ENCODE measurements at regions not wholly inside any gene's neighbourhood (a gene's known extent, or its start where the extent isn't known, plus 50 kb on each side); places are given as distances from the start of the nearest gene placed in this dataset.
"Not testable (repeated sequence)": the region's sequence is repeated elsewhere in the genome, so short reads cannot be mapped to it uniquely, and the experiment has no call there.

- TF ChIP-seq EZH2phosphoT487 (IDR thresholded peaks at IDR 0.05; ENCODE audit: borderline replicate concordance, low read length) = no peak
- no peaks in the 10 kb centered on the region for H3F3A ChIP-seq (ENCODE audit: low read length, unreplicated experiment)
- H3K27ac ChIP-seq (ENCODE audit: low read length) = no peak overlapping the region
- no peak overlapping the region for H2AFZ ChIP-seq (ENCODE audit: low read length)
- DNase-seq (no peak), ATAC-seq (no peak)
- BruUV-seq (replicated peaks) = no TSS peak
- ChIA-PET CTCF (no interaction called here), POLR2A (ENCODE audit: unreplicated experiment) (no interaction called here)
- no peak overlapping the region for H3K4me2 ChIP-seq (ENCODE audit: low read length)
- no peak overlapping the region for H3K4me3 ChIP-seq (ENCODE audit: low read length)
- no peaks in the 10 kb centered on the region for H3K36me3 ChIP-seq (ENCODE audit: low read depth, low read length)
- no peaks in the 10 kb centered on the region for H3K4me1 ChIP-seq (ENCODE audit: insufficient read depth, low read length)
- H3K9me2 ChIP-seq (replicated peaks; ENCODE audit: low read length) = no peaks in the 10 kb centered on the region
- H3K79me2 ChIP-seq (ENCODE audit: low read length) = no peaks in the 10 kb centered on the region
- no peaks in the 10 kb centered on the region for H3K9me3 ChIP-seq (ENCODE audit: low read length)
- H4K20me1 ChIP-seq (ENCODE audit: low read length) = no peaks in the 10 kb centered on the region
- intact Hi-C loops (cut with micrococcal nuclease) = no loop called here
- H3K27me3 ChIP-seq (ENCODE audit: low read length) = no peaks in the 10 kb centered on the region
- no peak overlapping the region for H3K9ac ChIP-seq (ENCODE audit: low read length)
Measured at GRCh38 chr13:69617587-69617986, 490.0 kb upstream of the ATXN8OS start.

- Histone ChIP-seq H3K27me3 (ENCODE audit: low read length) (no peaks in the 10 kb centered on the region), H3K36me3 (ENCODE audit: low read depth, low read length) (no peaks in the 10 kb centered on the region), H3K27ac (ENCODE audit: low read length) (no peak overlapping the region), H4K20me1 (ENCODE audit: low read length) (no peaks in the 10 kb centered on the region), H3F3A (ENCODE audit: low read length, unreplicated experiment) (no peaks in the 10 kb centered on the region), H3K79me2 (ENCODE audit: low read length) (no peaks in the 10 kb centered on the region), H3K4me3 (ENCODE audit: low read length) (no peak overlapping the region), H3K4me2 (ENCODE audit: low read length) (no peak overlapping the region), H3K9me2 (replicated peaks; ENCODE audit: low read length) (no peaks in the 10 kb centered on the region), H3K4me1 (ENCODE audit: insufficient read depth, low read length) (no peaks in the 10 kb centered on the region), H3K9ac (ENCODE audit: low read length) (no peak overlapping the region), H3K9me3 (ENCODE audit: low read length) (no peaks in the 10 kb centered on the region), H2AFZ (ENCODE audit: low read length) (no peak overlapping the region)
- POLR2A ChIA-PET (ENCODE audit: unreplicated experiment) = no interaction called here
- DNase-seq (no peak), ATAC-seq (no peak)
- intact Hi-C loops (cut with micrococcal nuclease) = no loop called here
- BruUV-seq (replicated peaks) = no TSS peak
- no peak for TF ChIP-seq EZH2phosphoT487 (IDR thresholded peaks at IDR 0.05; ENCODE audit: borderline replicate concordance, low read length)
- TF ChIP-seq EZH2 (IDR thresholded peaks at IDR 0.05; ENCODE audit: low read length, unreplicated experiment) = no peak
- no peak for TF ChIP-seq CTCF (conservative IDR thresholded peaks at IDR 0.05; ENCODE audit: low read depth, low read length)
- CTCF ChIA-PET = no interaction called here
Measured at GRCh38 chr13:69616396-69616795, 491.2 kb upstream of the ATXN8OS start.

GRCh38 chr13:69615055-69615454, 492.6 kb upstream of the ATXN8OS start:
- H3K9me3 ChIP-seq (ENCODE audit: low read length); ATAC-seq; BruUV-seq (replicated peaks); H3F3A ChIP-seq (ENCODE audit: low read length, unreplicated experiment); POLR2A ChIA-PET (ENCODE audit: unreplicated experiment); H3K27ac ChIP-seq (ENCODE audit: low read length); H3K27me3 ChIP-seq (ENCODE audit: low read length); H3K9me2 ChIP-seq (replicated peaks; ENCODE audit: low read length); H3K4me1 ChIP-seq (ENCODE audit: insufficient read depth, low read length); H2AFZ ChIP-seq (ENCODE audit: low read length); H4K20me1 ChIP-seq (ENCODE audit: low read length); H3K79me2 ChIP-seq (ENCODE audit: low read length); CTCF ChIA-PET; H3K4me3 ChIP-seq (ENCODE audit: low read length); H3K36me3 ChIP-seq (ENCODE audit: low read depth, low read length); DNase-seq; H3K4me2 ChIP-seq (ENCODE audit: low read length); intact Hi-C loops (cut with micrococcal nuclease); H3K9ac ChIP-seq (ENCODE audit: low read length): not testable (repeated sequence)

GRCh38 chr13:69604698-69605097, 502.9 kb upstream of the ATXN8OS start:
- Histone ChIP-seq H3K79me2 (ENCODE audit: low read length) (no peaks in the 10 kb centered on the region), H4K20me1 (ENCODE audit: low read length) (no peaks in the 10 kb centered on the region), H3K4me3 (ENCODE audit: low read length) (no peak overlapping the region), H3K4me1 (ENCODE audit: insufficient read depth, low read length) (no peaks in the 10 kb centered on the region), H3K27me3 (ENCODE audit: low read length) (no peaks in the 10 kb centered on the region), H3K4me2 (ENCODE audit: low read length) (no peak overlapping the region), H3K9ac (ENCODE audit: low read length) (no peak overlapping the region), H2AFZ (ENCODE audit: low read length) (no peak overlapping the region), H3K9me3 (ENCODE audit: low read length) (no peaks in the 10 kb centered on the region), H3K27ac (ENCODE audit: low read length) (no peak overlapping the region), H3K9me2 (replicated peaks; ENCODE audit: low read length) (no peaks in the 10 kb centered on the region), H3K36me3 (ENCODE audit: low read depth, low read length) (no peaks in the 10 kb centered on the region), H3F3A (ENCODE audit: low read length, unreplicated experiment) (no peaks in the 10 kb centered on the region)
- POLR2A ChIA-PET (ENCODE audit: unreplicated experiment) = no interaction called here
- TF ChIP-seq CTCF (conservative IDR thresholded peaks at IDR 0.05; ENCODE audit: low read depth, low read length) (no peak), EZH2 (IDR thresholded peaks at IDR 0.05; ENCODE audit: low read length, unreplicated experiment) (no peak), EZH2phosphoT487 (IDR thresholded peaks at IDR 0.05; ENCODE audit: borderline replicate concordance, low read length) (no peak)
- intact Hi-C loops (cut with micrococcal nuclease) = no loop called here
- CTCF ChIA-PET = no interaction called here
- BruUV-seq (replicated peaks) = no TSS peak
- ATAC-seq (no peak), DNase-seq (no peak)

Measured in PC-3 (cell line).